LNCaP clone FGC (cell line): ENCODE measurements at regions not wholly inside any gene's neighbourhood (a gene's known extent, or its start where the extent isn't known, plus 50 kb on each side); places are given as distances from the start of the nearest gene placed in this dataset.

Experiments
- DNase-seq: peaks from one replicate; pipeline ENCODE4 v3.0.0-alpha.2; 2011; ENCODE audit warnings: low read depth
- H3K4me3 ChIP-seq: 2 replicates; pipeline ENCODE4 v1.5.1; 2011; ENCODE audit warnings: mild to moderate bottlenecking, low read depth, low read length, control low read depth
- CTCF ChIP-seq: IDR thresholded peaks from 2 replicates; pipeline ENCODE4 v1.5.1; 2012; ENCODE audit warnings: mild to moderate bottlenecking; ENCODE audit not compliant: control insufficient read depth, insufficient read depth; ENCODE audit errors: extremely low read depth

- DNase-seq = no peak
- no peak for TF ChIP-seq CTCF
Measured at GRCh38 chr9:20028849-20029231, 240.0 kb upstream of the SLC24A2 start.

GRCh38 chr9:20028192-20028848 lies 239.5 kb upstream of the SLC24A2 start:
- no peak for TF ChIP-seq CTCF
- no peak for DNase-seq
- no peak overlapping the region for H3K4me3 ChIP-seq

More at GRCh38 chr9:20028849-20029231, 240.0 kb upstream of the SLC24A2 start:
- no peak overlapping the region for H3K4me3 ChIP-seq

GRCh38 chr9:20023961-20024571 lies 235.2 kb upstream of the SLC24A2 start:
- no peak overlapping the region for H3K4me3 ChIP-seq
- DNase-seq = no peak
- TF ChIP-seq CTCF = no peak

GRCh38 chr9:20023210-20023905 lies 234.5 kb upstream of the SLC24A2 start:
- TF ChIP-seq CTCF = no peak
- no peak for DNase-seq
- H3K4me3 ChIP-seq = no peak overlapping the region

- no peak for DNase-seq
- H3K4me3 ChIP-seq = no peak overlapping the region
Measured at GRCh38 chr9:20022410-20022809, 233.6 kb upstream of the SLC24A2 start.

GRCh38 chr9:20016611-20017010 lies 227.8 kb upstream of the SLC24A2 start:
- no peak overlapping the region for H3K4me3 ChIP-seq
- TF ChIP-seq CTCF = no peak
- DNase-seq = no peak

More at GRCh38 chr9:20022410-20022809, 233.6 kb upstream of the SLC24A2 start:
- TF ChIP-seq CTCF = no peak
